ENCODE measurements at regions not wholly inside any gene's neighbourhood (a gene's known extent, or its start where the extent isn't known, plus 50 kb on each side); places are given as distances from the start of the nearest gene placed in this dataset.

GRCh38 chr1:17920881-17921640 lies 165.9 kb downstream of the ACTL8 start:
- TF ChIP-seq, protein P1, sequence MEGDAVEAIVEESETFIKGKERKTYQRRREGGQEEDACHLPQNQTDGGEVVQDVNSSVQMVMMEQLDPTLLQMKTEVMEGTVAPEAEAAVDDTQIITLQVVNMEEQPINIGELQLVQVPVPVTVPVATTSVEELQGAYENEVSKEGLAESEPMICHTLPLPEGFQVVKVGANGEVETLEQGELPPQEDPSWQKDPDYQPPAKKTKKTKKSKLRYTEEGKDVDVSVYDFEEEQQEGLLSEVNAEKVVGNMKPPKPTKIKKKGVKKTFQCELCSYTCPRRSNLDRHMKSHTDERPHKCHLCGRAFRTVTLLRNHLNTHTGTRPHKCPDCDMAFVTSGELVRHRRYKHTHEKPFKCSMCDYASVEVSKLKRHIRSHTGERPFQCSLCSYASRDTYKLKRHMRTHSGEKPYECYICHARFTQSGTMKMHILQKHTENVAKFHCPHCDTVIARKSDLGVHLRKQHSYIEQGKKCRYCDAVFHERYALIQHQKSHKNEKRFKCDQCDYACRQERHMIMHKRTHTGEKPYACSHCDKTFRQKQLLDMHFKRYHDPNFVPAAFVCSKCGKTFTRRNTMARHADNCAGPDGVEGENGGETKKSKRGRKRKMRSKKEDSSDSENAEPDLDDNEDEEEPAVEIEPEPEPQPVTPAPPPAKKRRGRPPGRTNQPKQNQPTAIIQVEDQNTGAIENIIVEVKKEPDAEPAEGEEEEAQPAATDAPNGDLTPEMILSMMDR (conservative IDR thresholded peaks at IDR 0.05) = no peak
- TF ChIP-seq ZFX (IDR thresholded peaks at IDR 0.05) = no peak
